ENCODE measurements at regions not wholly inside any gene's neighbourhood (a gene's known extent, or its start where the extent isn't known, plus 50 kb on each side); places are given as distances from the start of the nearest gene placed in this dataset.
"Not testable (repeated sequence)": the region's sequence is repeated elsewhere in the genome, so short reads cannot be mapped to it uniquely, and the experiment has no call there.

DNA sequence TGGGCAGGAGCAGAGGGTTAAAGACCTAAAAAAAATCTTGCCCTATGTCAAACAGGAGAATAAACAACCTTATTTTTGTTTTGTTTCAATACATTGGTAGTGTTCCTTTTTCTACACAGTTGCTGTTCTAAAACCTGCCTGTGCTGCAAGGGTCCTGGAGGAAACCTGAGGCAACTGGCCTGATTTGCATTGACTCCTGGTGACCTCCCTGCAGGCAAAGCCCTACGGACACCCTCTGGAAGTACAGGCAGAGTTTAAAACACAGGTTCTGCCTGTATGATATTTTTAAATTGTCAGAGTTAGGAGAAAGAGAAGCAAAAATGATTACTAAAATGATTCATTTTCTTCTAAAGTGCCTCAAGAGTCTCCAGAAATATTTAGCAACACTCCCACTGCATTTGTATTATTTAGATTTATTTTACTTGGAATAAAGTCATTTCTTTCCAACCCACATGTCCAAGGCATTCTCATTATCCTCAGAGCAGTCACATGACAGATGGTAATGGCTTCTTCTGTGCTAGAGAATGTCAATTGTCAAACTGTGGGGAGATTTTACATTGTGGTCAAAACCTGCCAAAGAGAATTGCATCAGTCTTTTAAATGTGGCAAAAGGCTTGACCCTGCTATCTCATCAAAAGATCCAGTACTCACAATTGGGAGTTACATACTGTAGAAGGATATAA, 559.6 kb downstream of the CETN3 start:
- DNase-seq (ENCODE audit: low read depth), result no peak

DNA sequence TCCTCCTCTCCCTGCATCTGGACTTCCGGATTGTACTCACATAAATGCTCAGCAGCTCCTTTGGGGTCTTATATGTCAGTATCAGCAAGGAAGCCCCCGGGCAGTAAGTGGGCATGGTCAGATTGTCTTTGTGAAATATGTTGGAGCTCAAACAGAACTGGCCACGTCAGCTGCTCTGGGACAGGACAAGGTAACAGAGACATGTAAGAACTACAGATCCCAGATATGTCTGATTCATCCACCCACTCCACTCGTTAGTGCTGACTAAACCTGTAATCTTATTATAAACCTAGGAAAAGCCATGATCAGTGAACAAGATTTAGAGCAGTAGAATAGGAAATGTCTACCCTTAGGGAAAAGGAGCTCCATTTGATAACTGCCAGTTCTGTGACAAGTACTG, 561.8 kb downstream of the CETN3 start:
- DNase-seq (ENCODE audit: low read depth), result no peak

DNA sequence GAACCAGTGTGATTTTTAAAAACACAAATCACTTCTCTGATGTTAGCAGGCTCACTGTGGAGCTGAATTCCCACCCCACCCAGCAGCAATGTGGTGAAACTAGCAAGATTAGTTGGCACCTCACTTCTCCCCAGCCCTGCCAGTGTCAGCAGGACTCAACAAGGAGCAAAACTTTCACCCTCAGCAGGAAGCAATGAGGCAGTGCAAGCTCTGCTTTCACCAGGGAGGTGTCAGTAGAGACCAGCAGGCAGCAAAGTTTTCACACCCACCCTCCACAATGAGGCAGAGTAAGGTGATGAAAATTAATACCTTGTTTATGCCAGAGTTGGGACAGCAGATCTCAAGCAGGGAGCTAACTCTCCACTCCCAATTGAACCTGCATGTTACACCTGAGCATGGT, 565.0 kb downstream of the CETN3 start:
- no peak for DNase-seq (ENCODE audit: low read depth)

DNA sequence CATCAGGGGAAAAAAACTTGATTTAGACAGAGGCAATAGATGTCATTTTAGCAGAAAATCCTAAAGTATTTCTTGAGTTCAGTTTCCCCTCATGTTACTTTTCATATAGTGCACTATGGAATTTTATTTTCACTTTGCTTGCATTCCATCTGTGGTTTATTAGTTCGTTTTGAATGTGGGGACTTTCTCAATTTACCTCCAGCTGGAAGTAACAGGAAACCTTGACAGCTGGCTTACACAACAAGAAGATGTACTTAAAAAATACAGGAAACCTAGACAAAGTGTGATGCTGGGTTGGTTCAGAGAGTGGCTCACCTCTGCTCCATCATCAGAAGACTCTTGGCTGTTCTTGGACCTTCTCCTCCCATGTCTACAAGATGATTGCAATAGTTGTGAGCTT, 567.0 kb downstream of the CETN3 start:
- DNase-seq (ENCODE audit: low read depth), result no peak

DNA sequence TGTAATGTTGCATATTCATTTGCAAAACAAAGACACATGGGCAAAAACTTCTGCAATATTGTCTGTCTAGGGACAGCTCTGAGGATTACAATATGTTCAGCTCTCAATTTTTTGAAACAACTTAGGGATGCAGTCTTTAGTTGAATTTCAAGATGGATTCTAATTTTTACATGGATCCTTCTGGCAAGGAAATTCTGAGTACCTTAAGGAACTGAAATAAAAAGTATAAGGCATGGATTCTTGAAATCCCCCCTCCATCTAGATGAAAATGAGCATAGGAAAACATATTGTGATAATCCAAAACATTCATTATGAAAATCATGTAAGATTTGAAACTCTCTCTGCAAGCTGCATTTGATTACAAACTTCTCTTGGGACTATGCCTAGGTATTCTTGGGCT, 568.6 kb downstream of the CETN3 start:
- no peak for DNase-seq (ENCODE audit: low read depth)

DNA sequence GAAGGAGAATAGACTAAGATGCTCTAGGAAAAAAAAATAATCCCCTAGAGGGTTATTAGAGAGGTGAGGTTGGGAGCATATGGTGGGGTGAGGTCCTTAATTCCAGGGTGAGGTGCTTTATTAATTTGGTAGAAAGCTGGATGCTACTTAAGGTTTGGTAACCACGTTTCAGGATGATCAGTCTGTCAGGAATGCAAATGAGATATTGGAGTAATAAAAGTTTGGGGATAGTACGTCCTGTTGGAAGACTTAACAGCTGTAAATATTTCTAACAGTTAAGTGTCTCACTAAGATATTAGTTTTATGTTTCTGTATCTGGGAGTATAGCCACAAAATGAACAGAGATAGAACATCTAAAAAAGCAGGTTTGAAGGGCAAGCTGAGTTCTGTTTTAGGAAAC, 578.9 kb downstream of the CETN3 start:
- no peak for DNase-seq (ENCODE audit: low read depth)

DNA sequence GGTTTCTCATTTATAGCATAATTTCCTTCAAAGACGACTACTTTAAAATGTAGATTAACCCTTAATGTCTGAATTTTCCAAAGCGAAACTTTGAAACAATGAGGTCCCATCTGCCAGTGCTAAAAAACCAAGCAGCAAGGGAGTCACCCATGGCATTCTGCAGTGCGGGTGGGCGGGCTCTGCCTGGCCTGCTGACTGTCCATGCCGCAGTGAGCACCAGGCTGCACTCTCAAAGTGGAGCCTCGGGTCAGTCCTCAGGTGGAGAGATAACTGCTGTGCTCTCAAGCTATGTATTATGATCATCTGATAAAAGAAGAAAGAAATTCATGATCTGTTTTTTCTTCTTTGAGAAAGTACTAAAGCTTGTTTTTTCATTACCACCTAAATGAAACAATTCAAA, 581.6 kb downstream of the CETN3 start:
- DNase-seq (ENCODE audit: low read depth), result no peak

DNA sequence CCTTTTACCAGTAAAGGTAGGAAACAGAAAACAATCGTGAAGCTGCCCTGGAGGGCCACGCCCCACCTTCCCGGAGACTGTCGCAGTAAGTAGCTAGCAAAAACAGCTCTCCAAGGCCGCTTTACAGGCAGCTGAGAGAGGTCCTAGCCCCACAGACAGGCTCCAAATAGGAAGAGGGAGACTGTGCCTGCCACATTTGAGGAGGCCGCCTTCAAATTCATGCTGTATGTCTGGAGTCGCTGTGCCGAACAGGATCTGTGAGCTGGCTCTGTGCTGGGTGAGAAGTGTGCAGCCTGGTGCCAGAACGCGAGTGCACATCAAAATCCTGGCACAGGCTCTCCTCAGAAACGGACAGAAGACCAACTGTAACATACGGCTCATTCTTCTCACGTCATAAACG, 582.2 kb downstream of the CETN3 start:
- no peak for DNase-seq (ENCODE audit: low read depth)

DNA sequence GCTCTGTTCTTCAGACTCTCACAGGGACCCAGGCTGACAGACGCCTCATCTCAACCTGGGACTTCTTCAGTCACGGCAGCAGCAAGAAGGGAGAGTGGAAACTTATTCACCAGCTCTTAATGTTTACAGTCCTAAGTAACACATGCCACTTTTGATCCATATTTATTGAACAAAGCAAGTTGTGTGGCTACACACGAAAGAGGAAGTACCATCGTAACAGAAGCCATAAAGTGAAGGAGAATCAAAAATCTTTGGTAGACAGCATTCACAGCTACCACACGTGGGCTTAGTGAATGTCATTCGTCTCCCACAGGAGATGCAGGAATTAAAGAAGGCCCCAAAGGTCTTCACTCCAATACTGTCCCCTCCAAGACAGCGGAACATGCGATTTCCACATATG, 582.6 kb downstream of the CETN3 start:
- DNase-seq (ENCODE audit: low read depth), result no peak

DNA sequence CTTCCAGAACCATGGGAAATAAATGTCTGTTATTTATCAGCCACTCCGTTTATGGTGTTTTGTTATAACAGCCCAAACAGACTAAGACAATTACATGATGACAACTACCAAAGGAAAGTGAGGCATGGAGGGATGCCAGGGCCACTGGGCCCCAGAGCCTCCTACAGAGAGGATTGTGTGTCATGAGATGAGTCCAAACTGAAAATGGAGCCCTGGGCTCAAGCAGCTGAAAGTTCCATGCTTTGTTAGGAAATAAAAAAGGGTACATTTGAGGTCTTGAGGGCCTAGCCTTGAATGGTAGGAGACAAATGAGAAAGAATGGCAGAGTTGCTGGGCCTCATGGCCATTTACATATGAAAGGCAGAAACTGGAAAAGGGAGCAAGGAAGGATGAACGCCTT, 586.5 kb downstream of the CETN3 start:
- no peak for DNase-seq (ENCODE audit: low read depth)

DNA sequence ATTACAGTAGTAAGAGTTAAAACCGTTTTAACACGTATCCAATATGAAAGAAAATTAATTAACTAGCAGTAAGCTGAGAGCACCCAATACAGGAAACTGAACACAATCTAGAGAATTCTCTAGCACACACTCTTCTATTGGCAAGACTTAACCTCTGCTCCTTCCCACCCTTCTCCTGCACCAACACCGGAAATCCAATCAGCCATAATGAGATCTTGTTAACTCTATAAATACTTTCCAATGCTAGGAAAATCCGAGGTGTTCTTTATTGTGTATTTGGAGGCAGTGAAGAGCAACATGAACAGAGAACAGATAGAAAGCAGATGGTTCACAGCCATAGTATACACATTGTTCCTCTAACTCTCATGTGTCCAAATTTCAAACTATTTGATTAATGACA, 591.7 kb downstream of the CETN3 start:
- no peak for DNase-seq (ENCODE audit: low read depth)

DNA sequence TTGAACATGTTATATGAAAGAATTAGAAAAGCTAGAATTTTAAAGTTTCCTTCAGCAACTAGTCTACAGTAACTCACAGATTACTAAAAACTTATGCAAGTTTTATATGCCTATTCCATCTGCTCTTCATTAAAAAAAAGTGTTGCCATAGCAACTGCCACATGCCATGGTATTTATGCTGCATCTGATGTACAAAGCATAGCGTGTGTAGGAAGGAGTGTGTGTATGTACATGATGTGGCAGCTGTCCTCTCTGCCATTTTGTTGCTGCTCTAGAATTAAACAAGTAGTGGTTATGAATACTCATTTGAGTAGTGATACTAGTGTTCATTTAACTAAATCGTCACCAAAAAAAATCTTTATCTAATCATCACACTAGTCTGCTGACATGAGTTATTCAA, 593.5 kb downstream of the CETN3 start:
- no peak for DNase-seq (ENCODE audit: low read depth)

DNA sequence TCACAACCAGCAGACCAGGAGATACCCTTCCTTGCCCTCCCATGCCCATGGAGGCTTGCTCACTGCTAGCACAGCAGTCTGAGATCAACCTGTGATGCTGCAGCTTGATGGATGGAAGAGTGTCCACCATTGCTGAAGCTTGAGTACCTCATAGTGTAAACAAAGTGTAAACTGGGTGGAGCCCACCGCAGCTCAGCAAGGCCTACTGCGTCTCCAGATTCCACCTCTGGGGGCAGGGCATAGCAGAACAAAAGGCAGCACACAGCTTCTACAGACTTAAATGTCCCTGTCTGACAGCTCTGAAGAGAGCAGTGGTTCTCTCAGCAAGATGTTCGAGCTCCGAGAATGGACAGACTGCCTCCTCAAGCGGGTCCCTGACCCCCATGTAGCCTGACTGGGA, 608.8 kb downstream of the CETN3 start:
- not testable (repeated sequence) for DNase-seq (ENCODE audit: low read depth)

DNA sequence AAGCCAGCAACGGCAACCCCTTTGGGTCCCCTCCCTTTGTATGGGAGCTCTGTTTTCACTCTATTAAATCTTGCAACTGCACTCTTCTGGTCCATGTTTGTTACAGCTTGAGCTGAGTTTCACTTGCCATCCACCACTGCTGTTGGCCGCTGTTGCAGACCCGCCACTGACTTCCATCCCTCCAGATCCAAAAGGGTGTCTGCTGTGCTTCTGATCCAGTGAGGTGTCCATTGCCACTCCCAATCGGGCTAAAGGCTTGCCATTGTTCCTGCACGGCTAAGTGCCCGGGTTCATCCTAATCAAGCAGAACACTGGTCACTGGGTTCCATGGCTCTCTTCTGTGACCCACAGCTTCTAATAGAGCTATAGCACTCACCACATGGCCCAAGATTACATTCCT, 615.1 kb downstream of the CETN3 start:
- DNase-seq (ENCODE audit: low read depth), result not testable (repeated sequence)

DNA sequence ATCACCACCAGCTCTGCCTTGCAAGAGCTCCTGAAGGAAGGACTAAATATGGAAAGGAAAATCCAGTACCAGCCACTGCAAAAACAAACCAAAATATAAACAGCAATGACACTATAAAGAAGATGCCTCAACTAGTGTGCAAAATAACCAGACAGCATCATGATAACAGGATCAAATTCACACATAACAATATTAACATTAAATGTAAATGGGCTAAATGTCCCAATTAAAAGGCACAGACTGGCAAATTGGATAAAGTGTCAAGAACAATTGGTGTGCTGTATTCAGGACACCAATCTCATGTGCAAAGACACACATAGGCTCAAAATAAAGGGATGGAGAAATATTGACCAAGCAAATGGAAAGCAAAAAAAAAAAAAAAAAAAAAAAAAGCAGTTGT, 629.8 kb downstream of the CETN3 start:
- DNase-seq (ENCODE audit: low read depth), result not testable (repeated sequence)

DNA sequence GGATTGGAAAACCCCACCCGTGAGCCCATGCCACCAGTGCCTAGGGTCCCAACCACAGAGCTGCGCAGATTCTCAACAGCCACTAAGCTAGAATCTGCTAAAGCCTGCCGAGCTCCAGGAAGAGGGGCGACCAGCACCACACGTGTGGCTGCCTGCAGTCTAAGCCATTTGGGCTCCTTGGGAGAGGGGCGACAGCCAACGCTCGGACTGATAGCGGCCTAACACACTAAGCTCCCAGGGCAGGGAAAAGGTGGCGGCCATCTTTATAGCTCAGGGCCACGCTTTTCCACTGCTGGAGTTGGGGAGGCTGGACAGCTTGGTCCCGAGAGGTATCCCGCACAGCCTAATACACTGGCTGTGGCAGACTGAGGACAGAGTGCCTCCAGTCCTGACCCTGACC, 631.8 kb downstream of the CETN3 start:
- DNase-seq (ENCODE audit: low read depth), result no peak

DNA sequence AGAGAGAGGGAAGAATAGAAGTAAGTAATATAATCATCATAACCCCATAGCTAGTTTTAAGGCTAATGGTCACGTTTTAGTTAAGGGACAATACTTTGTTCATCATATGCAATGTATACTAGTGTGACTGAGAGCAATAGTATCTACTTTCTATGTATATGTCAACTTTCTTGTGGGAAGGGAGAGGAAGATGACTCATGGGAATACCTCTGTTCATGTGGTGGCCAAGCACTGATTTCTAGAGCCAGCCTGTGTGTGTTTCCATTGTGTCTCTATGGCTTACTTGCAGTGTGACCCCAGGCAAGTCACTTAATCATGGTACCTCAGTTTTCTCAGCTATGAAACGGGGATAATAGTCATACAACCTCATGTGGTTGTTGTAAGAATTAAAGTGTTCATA, 639.6 kb downstream of the CETN3 start:
- no peak for DNase-seq (ENCODE audit: low read depth)

DNA sequence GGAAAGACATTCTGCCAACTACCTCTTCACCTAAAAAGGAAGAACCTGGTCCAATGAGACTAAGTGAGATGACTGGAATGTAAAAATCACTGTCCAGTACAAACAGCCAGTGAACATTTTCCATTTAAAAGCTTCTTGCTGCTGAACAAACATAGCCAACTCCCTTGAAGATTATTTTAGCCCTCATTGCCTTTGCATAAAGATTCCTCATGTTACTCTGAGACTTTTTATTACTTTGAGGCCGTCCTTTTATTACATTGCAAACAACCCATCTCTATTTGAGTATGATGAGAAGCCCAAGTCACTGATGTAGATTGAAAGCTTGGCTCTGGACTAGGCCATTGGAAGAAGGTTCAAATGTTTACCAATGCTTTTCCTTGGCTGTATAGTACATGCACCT, 649.8 kb downstream of the CETN3 start:
- DNase-seq (ENCODE audit: low read depth), result no peak

DNA sequence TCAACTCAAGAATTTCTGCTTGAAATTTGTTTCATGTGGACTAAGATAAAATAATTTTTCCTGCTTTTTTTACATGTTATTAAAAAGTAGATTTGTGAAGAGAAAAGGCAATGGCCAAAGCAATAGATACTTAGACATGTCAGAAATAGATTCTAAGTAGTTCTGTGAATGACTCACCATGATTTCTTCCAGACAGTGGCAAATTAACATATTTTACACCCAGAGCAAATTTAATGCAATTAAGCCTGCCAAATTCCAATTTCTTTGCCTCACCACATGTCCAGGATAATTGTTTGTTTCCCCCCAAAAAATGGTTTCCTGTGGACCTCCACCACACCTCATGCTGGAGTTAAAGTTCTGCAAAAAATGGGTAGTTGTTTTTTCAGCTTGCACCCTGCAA, 651.4 kb downstream of the CETN3 start:
- DNase-seq (ENCODE audit: low read depth), result no peak

DNA sequence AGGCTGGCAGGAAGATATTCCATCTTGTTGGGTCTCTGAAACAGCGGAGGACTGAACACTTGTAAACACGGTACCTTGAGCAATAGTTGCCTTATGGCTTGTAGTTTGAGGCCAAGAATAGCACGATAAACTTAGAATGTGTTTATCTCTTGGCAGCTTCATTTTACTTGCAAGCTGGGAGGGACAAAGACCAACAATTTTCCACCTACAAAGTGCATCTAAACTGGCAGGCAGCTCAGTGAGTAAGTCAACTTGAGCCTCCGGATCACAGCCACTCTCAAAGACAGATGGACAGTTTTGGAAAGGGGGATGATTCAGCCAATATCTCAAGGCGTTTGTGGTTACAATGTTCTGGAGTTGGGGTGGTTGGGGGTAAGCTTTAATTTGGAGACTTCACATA, 652.6 kb downstream of the CETN3 start:
- DNase-seq (ENCODE audit: low read depth), result no peak

DNA sequence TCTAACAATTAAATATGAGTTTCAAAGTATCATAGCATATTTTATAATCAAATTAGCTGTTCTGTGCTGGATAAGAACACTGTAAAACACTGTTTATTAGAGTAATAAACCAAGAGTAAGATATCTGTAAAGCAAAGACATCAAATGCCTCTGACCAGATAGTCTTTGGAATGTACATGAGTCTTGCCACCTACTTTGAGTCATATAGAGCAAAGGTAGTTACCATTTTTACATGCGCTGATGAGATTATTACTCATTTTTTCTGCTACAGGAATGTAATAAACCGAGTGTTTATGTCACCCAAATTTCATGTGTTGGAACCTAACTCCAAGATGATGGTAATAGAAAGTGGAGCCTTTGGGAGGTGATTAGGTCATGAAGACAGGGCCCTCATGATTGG, 654.5 kb downstream of the CETN3 start:
- no peak for DNase-seq (ENCODE audit: low read depth)

DNA sequence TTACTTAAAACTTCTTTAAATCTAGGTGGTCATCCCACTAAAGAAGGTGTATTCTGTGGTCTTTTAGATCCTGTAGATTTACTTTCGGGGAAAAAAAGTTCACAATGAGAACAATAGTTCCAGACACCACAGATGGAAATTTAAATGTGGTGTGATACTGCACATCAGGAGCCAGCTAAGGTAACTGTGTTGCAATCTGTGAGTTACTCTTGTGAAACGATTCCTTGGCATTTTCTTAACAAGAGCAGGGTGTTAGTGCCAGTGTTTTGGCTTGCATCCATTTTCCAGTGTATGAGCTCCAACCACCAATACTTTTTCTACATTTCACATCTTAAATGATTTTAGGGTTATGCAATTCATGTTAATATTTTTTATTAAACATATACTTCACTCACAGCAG, 674.5 kb downstream of the CETN3 start:
- no peak for DNase-seq (ENCODE audit: low read depth)

DNA sequence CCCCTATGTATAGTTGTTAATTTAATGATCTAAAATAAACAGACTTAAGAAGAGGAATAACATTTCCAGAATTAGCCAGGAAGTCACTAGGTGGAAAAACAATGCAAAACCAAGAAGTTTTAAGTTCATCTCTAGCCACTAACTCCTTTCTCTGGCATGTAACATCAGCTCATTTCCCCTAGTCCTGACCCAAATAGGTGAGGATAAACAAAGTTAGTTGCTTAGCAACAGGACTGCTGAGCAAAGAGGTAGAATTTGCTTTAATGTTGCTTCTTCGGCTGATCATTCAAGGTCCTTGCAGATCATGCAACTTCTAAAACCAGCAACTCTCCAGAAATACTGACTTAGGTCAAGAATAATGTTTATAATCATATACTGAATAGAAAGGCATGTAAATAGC, 675.8 kb downstream of the CETN3 start:
- no peak for DNase-seq (ENCODE audit: low read depth)

DNA sequence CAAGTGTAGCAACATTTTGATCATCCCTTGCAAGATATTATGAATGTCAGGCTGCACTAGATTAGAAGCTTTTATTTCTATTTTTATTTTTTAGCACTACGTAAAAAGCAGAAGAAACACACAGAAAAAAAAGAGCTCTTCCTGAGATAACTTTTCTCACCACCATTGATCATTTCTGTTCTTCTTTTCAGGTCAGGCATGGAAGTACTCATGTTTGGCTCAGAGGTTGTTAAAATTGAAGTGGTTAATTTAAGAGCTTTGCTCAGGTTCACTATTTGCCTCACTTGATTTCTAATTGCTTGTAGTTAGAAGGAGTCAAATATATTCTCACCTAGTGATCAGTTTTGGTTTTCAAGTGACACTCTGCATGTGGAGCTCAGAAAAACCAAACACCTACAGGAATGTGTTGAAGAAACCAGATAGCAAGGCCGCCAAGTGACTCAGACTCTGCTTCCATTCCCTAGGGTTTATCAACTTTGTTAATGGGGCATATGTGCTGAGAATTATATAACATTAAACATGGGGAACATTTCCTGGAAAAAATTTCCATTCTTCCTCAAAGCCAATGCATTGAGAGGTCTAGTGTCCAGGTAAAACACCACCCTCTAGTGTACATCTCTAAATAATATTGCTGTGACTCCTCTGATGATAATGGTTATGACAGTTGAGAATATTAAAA, 679.8 kb downstream of the CETN3 start:
- no peak for DNase-seq (ENCODE audit: low read depth)

All from HS-27A (cell line).